Kidney (tissue), 13 donors: ENCODE measurements at regions not wholly inside any gene's neighbourhood (a gene's known extent, or its start where the extent isn't known, plus 50 kb on each side); places are given as distances from the start of the nearest gene placed in this dataset.
"Not testable (repeated sequence)": the region's sequence is repeated elsewhere in the genome, so short reads cannot be mapped to it uniquely, and the experiment has no call there.

ENCODE experiments used
- DNase-seq, 5 donors: peaks; one replicate each; pipeline ENCODE4 v3.0.0-alpha.2; 2013 to 2020
- FAIRE-seq: peaks from 2 replicates; lab custom pipeline; 2012; peaks lifted over from hg19 to GRCh38; lab: Jason Lieb, UNC
- H3K27ac ChIP-seq, 2 donors: one replicate each; pipeline ENCODE4 v1.7.0; 2013; ENCODE audit warnings: low read depth in 2 of 2, low read length in 2 of 2, inconsistent platforms in 1 of 2
- H3K27me3 ChIP-seq: one replicate; pipeline ENCODE4 v1.7.1; 2013; ENCODE audit warnings: low read length, inconsistent platforms; ENCODE audit not compliant: control insufficient read depth, insufficient read depth
- H3K36me3 ChIP-seq, 3 donors: one replicate each; pipeline versions ENCODE4 v1.7.0 to v1.7.1; 2013; ENCODE audit warnings: low read length in 3 of 3, control low read depth in 1 of 3, inconsistent platforms in 1 of 3; ENCODE audit not compliant: insufficient read depth in 3 of 3, control insufficient read depth in 2 of 3
- H3K4me1 ChIP-seq, 3 donors: one replicate each; pipeline versions ENCODE4 v1.7.0 to v1.7.1; 2013; ENCODE audit warnings: low read length in 3 of 3, inconsistent platforms in 1 of 3, low read depth in 1 of 3; ENCODE audit not compliant: control insufficient read depth in 2 of 3, insufficient read depth in 2 of 3
- H3K4me3 ChIP-seq, 3 donors: one replicate each; pipeline versions ENCODE4 v1.7.0 to v1.8.1; 2013; ENCODE audit warnings: low read length in 3 of 3, control low read depth in 1 of 3, inconsistent platforms in 1 of 3
- H3K9ac ChIP-seq, 3 donors: one replicate each; pipeline versions ENCODE4 v1.7.0 to v1.7.1; 2013; ENCODE audit warnings: low read length in 3 of 3, control low read depth in 1 of 3, inconsistent platforms in 1 of 3
- H3K9me3 ChIP-seq, 3 donors: one replicate each; pipeline versions ENCODE4 v1.7.0 to v1.7.1; 2013; ENCODE audit warnings: low read length in 3 of 3, control low read depth in 1 of 3, inconsistent platforms in 1 of 3; ENCODE audit not compliant: control insufficient read depth in 2 of 3, insufficient read depth in 1 of 3
- intact Hi-C: fragments of 100-400 bp; cut with DNase I; formaldehyde crosslinking; loops from one replicate; pipeline ENCODE4 v1.11.1; 2022
- TF ChIP-seq, protein P1 (sequence below): IDR thresholded peaks from 3 replicates; pipeline ENCODE4 v1.5.1; 2012; ENCODE audit warnings: mild to moderate bottlenecking, moderate library complexity, borderline replicate concordance; ENCODE audit not compliant: insufficient read depth; ENCODE audit errors: extremely low read depth
- donor health status: control.
- donor health status: control.
- donor health status: control.
- donor health status: control.
- donor health status: control.
- donor health status: DM: yes; HTN: yes; CAD: no.
- donor health status: Normal renal cell carcinoma (clear cell type).

DNA sequence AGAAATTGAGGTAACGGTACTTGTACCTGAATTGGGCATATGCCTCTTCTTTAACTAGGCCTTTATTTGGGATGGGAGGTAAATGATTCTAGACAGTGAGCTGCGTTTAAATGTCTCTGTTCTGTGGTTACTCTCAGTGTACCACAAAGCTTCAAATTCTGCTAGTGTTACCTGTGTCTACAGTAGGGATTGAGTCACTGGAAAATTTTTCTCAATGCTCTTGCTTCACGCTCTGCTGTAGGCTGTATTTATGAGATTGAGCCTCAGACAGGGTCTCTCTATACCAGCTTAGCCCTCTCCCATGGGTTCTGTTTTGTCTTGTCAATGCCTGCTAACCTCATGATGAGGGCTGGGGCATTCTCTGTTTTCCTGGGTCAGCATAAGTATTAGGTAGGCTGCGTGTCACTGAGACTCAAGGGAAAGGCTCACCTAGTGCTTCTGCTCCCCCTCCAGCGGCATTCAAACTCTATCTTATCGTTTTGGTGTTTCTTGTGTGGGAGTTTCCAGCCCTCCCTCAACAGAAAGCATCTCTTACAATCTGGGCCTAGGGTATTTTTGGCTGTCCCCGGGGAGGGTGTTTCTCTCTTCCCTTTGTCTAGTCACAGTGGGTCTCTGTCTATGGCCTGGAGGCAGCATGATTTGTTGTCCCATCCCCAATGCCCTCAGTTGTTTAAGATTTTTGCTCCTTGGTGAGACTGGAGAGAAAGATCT is 285.8 kb downstream of the ADGRD1 start:
- no peak for FAIRE-seq

GRCh38 chr12:131241517-131241916 is 287.8 kb downstream of the ADGRD1 start:
- H3K27me3 ChIP-seq = no peaks in the 10 kb centered on the region
- no peaks in the 10 kb centered on the region for H3K4me1 ChIP-seq
- H3K9me3 ChIP-seq = no peaks in the 10 kb centered on the region
- intact Hi-C loops = no loop called here
- H3K36me3 ChIP-seq = no peaks in the 10 kb centered on the region
- H3K9ac ChIP-seq = no peak overlapping the region
- TF ChIP-seq, protein P1, sequence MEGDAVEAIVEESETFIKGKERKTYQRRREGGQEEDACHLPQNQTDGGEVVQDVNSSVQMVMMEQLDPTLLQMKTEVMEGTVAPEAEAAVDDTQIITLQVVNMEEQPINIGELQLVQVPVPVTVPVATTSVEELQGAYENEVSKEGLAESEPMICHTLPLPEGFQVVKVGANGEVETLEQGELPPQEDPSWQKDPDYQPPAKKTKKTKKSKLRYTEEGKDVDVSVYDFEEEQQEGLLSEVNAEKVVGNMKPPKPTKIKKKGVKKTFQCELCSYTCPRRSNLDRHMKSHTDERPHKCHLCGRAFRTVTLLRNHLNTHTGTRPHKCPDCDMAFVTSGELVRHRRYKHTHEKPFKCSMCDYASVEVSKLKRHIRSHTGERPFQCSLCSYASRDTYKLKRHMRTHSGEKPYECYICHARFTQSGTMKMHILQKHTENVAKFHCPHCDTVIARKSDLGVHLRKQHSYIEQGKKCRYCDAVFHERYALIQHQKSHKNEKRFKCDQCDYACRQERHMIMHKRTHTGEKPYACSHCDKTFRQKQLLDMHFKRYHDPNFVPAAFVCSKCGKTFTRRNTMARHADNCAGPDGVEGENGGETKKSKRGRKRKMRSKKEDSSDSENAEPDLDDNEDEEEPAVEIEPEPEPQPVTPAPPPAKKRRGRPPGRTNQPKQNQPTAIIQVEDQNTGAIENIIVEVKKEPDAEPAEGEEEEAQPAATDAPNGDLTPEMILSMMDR = no peak
- DNase-seq = no peak
- H3K4me3 ChIP-seq = no peak overlapping the region
- no peak overlapping the region for H3K27ac ChIP-seq
- no peak for FAIRE-seq

More for the DNA sequence above, 285.8 kb downstream of the ADGRD1 start:
- Histone ChIP-seq H3K9me3 (no peaks in the 10 kb centered on the region), H3K36me3 (no peaks in the 10 kb centered on the region), H3K9ac (no peak overlapping the region), H3K4me1 (no peaks in the 10 kb centered on the region), H3K27ac (no peak overlapping the region), H3K4me3 (no peak overlapping the region), H3K27me3 (no peaks in the 10 kb centered on the region)
- TF ChIP-seq, protein P1 = no peak
- intact Hi-C loops = no loop called here
- DNase-seq = peak in 1 of 5 donors; percentile 15

DNA sequence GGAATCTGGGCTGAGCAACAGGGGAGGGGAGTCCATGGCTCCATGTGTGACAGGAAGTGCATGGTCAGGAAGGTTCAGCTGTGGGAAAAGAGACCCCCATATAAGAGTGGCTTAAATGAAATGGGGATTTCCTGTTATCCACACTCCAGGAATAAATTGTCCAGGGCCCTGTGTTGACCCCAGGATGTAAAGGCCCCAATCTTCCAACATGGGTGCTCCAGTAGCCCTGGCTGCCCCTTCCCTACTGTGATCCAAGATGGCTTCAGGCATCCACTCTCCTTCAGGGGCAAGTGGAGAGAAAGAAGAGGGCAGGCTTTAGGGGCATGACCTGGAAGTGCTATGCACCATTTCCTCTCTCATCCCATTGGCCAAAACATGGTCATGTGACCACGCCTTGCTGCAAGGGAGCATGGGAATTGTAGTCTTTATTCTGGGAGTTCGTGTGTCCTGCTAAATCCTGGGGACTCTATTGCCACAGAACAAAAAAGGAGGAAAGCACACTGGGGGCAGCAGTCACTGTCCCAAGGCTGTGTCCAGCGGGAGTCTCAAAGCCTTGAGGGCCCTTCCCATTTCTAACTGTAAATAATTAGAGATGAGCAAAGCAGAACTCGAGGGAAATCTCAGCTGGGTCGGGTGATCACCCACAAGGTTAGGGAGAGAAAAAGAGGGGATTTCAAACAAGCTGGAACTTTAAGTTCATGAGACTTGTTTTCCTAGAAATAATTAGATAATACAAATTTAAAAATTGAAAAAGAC is 289.2 kb downstream of the ADGRD1 start:
- Histone ChIP-seq H3K4me1 (no peaks in the 10 kb centered on the region), H3K4me3 (no peak overlapping the region), H3K36me3 (no peaks in the 10 kb centered on the region), H3K9ac (no peak overlapping the region), H3K9me3 (no peaks in the 10 kb centered on the region), H3K27me3 (no peaks in the 10 kb centered on the region), H3K27ac (no peak overlapping the region)
- intact Hi-C loops = no loop called here
- FAIRE-seq (no peak), DNase-seq (peak in 1 of 5 donors; percentile 12)
- TF ChIP-seq, protein P1 = no peak

DNA sequence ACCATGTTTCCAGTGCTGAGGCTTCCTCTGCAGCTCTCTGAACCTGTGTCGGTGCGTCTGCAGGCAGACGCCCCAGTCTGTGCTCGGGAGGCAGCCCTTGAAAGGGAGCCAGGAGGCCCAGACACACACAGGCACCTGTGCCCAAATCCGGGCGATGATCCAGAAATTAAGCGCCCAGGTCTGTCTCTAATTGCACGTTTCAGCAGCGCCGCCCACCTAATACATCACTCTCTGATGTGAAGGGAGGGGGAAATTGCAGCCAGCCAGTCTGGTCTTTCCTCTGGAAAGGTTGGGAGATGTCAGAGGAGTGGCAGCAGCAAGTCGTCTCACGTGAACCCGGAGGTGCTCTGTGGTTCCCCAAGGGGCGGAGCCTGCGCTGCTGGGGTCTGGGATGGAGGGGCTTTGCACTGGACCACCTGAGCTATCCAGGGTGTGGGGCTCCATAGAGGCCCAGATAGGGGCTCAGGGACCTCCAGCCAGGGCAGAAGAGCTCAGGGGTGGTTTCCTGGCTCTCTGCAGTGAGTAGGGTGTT is 290.5 kb downstream of the ADGRD1 start:
- H3K36me3 ChIP-seq, intact Hi-C loops, H3K9me3 ChIP-seq, H3K27ac ChIP-seq, H3K9ac ChIP-seq, FAIRE-seq, H3K4me1 ChIP-seq, H3K4me3 ChIP-seq, H3K27me3 ChIP-seq: not testable (repeated sequence)
- peak in 1 of 5 donors; percentile 44 for DNase-seq

DNA sequence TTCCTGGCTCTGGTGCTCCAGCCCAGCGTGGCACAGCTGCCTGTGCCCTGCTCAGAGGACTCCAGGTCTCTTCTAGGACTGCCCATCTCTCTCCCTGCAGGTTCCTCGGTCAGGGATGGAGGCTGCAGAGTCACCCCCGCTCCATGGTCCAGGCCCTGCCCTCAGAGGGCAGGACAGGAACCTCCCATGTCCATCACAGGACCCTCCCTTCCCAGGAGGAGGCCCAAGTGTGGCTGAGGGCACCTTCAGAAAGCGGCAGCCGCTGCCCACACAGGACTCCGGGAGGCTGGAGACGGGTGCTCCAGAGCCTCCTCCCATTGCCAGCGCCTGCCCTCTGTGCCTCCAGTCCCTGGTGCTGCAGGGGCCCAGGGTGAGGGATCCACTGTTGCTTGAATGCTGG is 291.5 kb downstream of the ADGRD1 start:
- H3K4me3 ChIP-seq, FAIRE-seq, H3K36me3 ChIP-seq, H3K9me3 ChIP-seq, H3K27ac ChIP-seq, intact Hi-C loops, H3K9ac ChIP-seq, H3K4me1 ChIP-seq, H3K27me3 ChIP-seq: not testable (repeated sequence)
- peak in 1 of 5 donors; percentile 45 for DNase-seq
